ENCODE measurements at regions not wholly inside any gene's neighbourhood (a gene's known extent, or its start where the extent isn't known, plus 50 kb on each side); places are given as distances from the start of the nearest gene placed in this dataset.

DNA sequence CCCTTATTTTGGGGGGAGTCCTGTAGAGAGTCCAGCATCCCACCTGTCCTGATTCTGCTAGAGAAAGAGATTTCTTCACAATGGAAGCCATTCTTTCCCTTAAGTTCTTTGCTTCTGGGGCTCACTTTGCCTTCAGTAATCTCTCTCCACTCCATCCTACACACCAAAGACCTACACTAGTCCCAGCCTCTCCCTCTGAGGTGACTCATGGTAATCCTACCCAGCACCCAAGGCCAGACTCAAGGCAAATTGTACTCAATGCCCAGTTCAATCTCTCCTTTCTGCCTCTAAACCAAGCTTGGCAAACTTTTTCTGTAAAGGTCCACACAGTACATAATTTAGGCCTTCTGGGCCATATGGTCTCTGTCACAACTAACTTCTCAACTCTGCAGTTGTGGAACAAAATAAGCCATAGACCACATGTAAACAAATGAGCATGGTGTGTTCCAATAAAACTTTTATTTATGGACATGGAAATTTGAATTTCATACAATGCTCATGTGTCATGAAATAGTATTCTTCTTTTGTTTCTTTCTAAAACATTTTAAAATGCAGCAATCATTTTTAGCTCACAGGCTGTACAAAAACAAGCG lies 72.5 kb downstream of the MRPL46 start:
- ATAC-seq, result no peak
- TF ChIP-seq GLIS3 (CRISPR knock-in tag; IDR thresholded peaks at IDR 0.05) (no peak), CSDC2 (CRISPR knock-in tag; IDR thresholded peaks at IDR 0.05) (no peak), TCF4 (CRISPR knock-in tag; IDR thresholded peaks at IDR 0.05; ENCODE audit: borderline replicate concordance) (no peak), ZNF565 (CRISPR knock-in tag; conservative IDR thresholded peaks at IDR 0.05; ENCODE audit: low read depth) (no peak), ZC3H10 (CRISPR knock-in tag; IDR thresholded peaks at IDR 0.05) (no peak), ARNTL (CRISPR knock-in tag; IDR thresholded peaks at IDR 0.05; ENCODE audit: borderline replicate concordance, low read depth) (no peak), OSR1 (CRISPR knock-in tag; IDR thresholded peaks at IDR 0.05) (no peak), ESRRG (CRISPR knock-in tag; IDR thresholded peaks at IDR 0.05) (no peak), PPARA (CRISPR knock-in tag; IDR thresholded peaks at IDR 0.05; ENCODE audit: borderline replicate concordance) (no peak), RARB (CRISPR knock-in tag; IDR thresholded peaks at IDR 0.05) (no peak), ZFP30 (CRISPR knock-in tag; IDR thresholded peaks at IDR 0.05) (no peak), ZNF8 (CRISPR knock-in tag; IDR thresholded peaks at IDR 0.05) (no peak)
- TF ChIP-seq, protein P1, sequence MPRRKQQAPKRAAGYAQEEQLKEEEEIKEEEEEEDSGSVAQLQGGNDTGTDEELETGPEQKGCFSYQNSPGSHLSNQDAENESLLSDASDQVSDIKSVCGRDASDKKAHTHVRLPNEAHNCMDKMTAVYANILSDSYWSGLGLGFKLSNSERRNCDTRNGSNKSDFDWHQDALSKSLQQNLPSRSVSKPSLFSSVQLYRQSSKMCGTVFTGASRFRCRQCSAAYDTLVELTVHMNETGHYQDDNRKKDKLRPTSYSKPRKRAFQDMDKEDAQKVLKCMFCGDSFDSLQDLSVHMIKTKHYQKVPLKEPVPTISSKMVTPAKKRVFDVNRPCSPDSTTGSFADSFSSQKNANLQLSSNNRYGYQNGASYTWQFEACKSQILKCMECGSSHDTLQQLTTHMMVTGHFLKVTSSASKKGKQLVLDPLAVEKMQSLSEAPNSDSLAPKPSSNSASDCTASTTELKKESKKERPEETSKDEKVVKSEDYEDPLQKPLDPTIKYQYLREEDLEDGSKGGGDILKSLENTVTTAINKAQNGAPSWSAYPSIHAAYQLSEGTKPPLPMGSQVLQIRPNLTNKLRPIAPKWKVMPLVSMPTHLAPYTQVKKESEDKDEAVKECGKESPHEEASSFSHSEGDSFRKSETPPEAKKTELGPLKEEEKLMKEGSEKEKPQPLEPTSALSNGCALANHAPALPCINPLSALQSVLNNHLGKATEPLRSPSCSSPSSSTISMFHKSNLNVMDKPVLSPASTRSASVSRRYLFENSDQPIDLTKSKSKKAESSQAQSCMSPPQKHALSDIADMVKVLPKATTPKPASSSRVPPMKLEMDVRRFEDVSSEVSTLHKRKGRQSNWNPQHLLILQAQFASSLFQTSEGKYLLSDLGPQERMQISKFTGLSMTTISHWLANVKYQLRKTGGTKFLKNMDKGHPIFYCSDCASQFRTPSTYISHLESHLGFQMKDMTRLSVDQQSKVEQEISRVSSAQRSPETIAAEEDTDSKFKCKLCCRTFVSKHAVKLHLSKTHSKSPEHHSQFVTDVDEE (CRISPR knock-in tag; IDR thresholded peaks at IDR 0.05), result no peak
- TF ChIP-seq, protein P2, sequence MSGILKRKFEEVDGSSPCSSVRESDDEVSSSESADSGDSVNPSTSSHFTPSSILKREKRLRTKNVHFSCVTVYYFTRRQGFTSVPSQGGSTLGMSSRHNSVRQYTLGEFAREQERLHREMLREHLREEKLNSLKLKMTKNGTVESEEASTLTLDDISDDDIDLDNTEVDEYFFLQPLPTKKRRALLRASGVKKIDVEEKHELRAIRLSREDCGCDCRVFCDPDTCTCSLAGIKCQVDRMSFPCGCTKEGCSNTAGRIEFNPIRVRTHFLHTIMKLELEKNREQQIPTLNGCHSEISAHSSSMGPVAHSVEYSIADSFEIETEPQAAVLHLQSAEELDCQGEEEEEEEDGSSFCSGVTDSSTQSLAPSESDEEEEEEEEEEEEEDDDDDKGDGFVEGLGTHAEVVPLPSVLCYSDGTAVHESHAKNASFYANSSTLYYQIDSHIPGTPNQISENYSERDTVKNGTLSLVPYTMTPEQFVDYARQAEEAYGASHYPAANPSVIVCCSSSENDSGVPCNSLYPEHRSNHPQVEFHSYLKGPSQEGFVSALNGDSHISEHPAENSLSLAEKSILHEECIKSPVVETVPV (CRISPR knock-in tag; IDR thresholded peaks at IDR 0.05), result no peak
- TF ChIP-seq, protein P3, sequence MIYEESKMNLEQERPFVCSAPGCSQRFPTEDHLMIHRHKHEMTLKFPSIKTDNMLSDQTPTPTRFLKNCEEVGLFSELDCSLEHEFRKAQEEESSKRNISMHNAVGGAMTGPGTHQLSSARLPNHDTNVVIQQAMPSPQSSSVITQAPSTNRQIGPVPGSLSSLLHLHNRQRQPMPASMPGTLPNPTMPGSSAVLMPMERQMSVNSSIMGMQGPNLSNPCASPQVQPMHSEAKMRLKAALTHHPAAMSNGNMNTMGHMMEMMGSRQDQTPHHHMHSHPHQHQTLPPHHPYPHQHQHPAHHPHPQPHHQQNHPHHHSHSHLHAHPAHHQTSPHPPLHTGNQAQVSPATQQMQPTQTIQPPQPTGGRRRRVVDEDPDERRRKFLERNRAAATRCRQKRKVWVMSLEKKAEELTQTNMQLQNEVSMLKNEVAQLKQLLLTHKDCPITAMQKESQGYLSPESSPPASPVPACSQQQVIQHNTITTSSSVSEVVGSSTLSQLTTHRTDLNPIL (CRISPR knock-in tag; IDR thresholded peaks at IDR 0.05; ENCODE audit: low read depth), result no peak

DNA sequence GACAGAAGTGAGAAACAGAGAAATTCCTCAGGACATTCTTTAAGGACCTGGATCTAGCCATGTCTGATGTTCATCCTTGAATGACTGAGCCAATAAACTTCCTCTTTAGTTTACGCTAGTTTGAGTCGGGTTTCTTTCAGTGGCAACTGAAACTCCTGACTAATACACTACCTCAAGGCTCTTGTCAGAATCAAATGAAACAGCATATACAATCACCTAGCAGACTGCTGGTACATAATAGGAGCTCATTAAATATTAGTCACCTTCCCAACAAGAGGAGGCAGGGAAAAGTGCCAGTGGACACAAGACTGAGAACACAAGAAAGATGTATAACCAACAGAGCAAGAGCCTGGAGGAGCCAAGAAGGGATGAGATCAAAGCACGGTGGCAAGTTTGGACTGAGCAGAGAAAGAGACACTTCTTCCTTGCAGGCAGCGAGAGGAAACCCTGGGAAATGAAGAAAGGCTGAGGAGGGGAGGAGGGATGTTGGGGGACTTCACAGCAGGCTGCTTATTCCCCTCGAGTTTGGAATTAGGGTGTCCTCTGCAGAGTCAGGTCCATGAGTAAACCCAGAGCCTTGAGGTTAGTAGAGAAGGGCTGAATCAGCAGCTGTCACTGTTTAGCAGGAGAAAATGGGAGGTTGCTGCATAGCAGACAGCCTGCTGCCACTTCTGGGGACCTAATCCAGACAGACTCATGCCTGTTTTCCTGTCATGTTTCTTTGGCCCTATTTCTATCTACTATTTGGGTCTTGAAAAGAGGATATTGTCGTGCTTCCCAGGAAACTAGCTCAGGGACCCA lies 73.3 kb downstream of the MRPL46 start:
- TF ChIP-seq RARB (CRISPR knock-in tag; IDR thresholded peaks at IDR 0.05) (no peak), CSDC2 (CRISPR knock-in tag; IDR thresholded peaks at IDR 0.05) (no peak)
- TF ChIP-seq, protein P1 (CRISPR knock-in tag; IDR thresholded peaks at IDR 0.05), result no peak
- ATAC-seq, result no peak

DNA sequence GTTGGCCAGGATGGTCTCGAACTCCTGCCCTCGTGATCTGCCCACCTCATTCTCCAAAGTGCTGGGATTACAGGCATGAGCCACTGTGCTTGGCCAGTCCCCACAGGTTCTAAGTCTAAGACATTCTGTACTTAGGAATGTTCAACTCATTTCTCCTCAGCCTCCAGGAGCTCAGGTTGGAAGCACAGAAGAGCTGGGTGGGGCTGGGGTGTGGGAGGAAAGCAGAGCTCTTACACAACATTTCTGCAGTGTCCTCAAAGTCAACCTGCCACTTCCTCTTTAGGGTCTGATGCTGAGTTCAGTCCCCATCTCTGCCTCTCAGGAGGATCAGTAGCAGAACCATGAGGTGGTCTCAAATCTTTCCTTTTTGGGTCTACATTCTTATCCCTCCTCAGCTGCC lies 75.5 kb downstream of the MRPL46 start:
- TF ChIP-seq, protein P1 (CRISPR knock-in tag; IDR thresholded peaks at IDR 0.05), result no peak
- TF ChIP-seq, protein P2 (CRISPR knock-in tag; IDR thresholded peaks at IDR 0.05), result no peak
- TF ChIP-seq, protein P4, sequence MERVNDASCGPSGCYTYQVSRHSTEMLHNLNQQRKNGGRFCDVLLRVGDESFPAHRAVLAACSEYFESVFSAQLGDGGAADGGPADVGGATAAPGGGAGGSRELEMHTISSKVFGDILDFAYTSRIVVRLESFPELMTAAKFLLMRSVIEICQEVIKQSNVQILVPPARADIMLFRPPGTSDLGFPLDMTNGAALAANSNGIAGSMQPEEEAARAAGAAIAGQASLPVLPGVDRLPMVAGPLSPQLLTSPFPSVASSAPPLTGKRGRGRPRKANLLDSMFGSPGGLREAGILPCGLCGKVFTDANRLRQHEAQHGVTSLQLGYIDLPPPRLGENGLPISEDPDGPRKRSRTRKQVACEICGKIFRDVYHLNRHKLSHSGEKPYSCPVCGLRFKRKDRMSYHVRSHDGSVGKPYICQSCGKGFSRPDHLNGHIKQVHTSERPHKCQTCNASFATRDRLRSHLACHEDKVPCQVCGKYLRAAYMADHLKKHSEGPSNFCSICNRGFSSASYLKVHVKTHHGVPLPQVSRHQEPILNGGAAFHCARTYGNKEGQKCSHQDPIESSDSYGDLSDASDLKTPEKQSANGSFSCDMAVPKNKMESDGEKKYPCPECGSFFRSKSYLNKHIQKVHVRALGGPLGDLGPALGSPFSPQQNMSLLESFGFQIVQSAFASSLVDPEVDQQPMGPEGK (CRISPR knock-in tag; IDR thresholded peaks at IDR 0.05; ENCODE audit: borderline replicate concordance), result no peak
- TF ChIP-seq OSR1 (CRISPR knock-in tag; IDR thresholded peaks at IDR 0.05) (no peak), ZNF8 (CRISPR knock-in tag; IDR thresholded peaks at IDR 0.05) (no peak), RARB (CRISPR knock-in tag; IDR thresholded peaks at IDR 0.05) (no peak), BACH2 (CRISPR knock-in tag; IDR thresholded peaks at IDR 0.05; ENCODE audit: borderline replicate concordance) (no peak)
- ATAC-seq, result no peak

Data from SK-N-SH treated with all-trans-retinoic acid at 6 μM for 48 hours (cell line).